Tibial artery (tissue), 4 donors: ENCODE measurements at regions not wholly inside any gene's neighbourhood (a gene's known extent, or its start where the extent isn't known, plus 50 kb on each side); places are given as distances from the start of the nearest gene placed in this dataset.

Experiments
- DNase-seq, 2 donors: peaks; one replicate each; pipeline ENCODE4 v3.0.0-alpha.2; 2019
- H3K27ac ChIP-seq, 2 donors: fragments of 200-600 bp; sonication (generic) in 1 of 2; 1 replicate in 1 of 2; 2 replicates in 1 of 2; pipeline ENCODE4 v1.5.1; 2018 to 2019; ENCODE audit warnings: mild to moderate bottlenecking in 1 of 2
- H3K27me3 ChIP-seq, 2 donors: fragments of 200-600 bp; sonication (generic) in 1 of 2; one replicate each; pipeline versions ENCODE4 v1.5.1 to v1.6.0; 2016 to 2019
- H3K36me3 ChIP-seq, 3 donors: fragments of 200-600 bp; sonication (generic) in 2 of 3; one replicate each; pipeline ENCODE4 v1.5.1; 2016 to 2019; ENCODE audit warnings: mild to moderate bottlenecking in 2 of 3
- H3K4me1 ChIP-seq, 4 donors: fragments of 200-600 bp; sonication (generic) in 2 of 4; 1 replicate in 3 of 4; 2 replicates in 1 of 4; pipeline ENCODE4 v1.5.1; 2016 to 2019
- H3K4me3 ChIP-seq, 2 donors: fragments of 200-600 bp; sonication (generic) in 1 of 2; 1 replicate in 1 of 2; 2 replicates in 1 of 2; pipeline ENCODE4 v1.5.1; 2018 to 2019; ENCODE audit warnings: mild to moderate bottlenecking in 2 of 2
- H3K9me3 ChIP-seq, 3 donors: fragments of 200-600 bp; sonication (generic) in 1 of 3; one replicate each; pipeline ENCODE4 v1.5.1; 2016 to 2019
- CTCF ChIP-seq, 2 experiments: fragments of 200-600 bp in 1 of 2; fragments of 450-650 bp in 1 of 2; IDR thresholded peaks; one replicate each; pipeline ENCODE4 v1.5.1; 2017 to 2019; ENCODE audit warnings: antibody characterized with exemption in 2 of 2, mild to moderate bottlenecking in 1 of 2, moderate library complexity in 1 of 2
- intact Hi-C: fragments of 100-400 bp; cut with DNase I; formaldehyde crosslinking; loops from one replicate; pipeline ENCODE4 v1.15.0; 2023; ENCODE audit warnings: low total_unique reads

GRCh38 chr1:5571438-5571837, 420.8 kb downstream of the NPHP4 start:
- TF ChIP-seq CTCF (IDR thresholded peaks at IDR 0.05), result no peak
- H3K9me3 ChIP-seq, result no peaks in the 10 kb centered on the region
- intact Hi-C loops, result no loop called here
- no peak for DNase-seq
- H3K27me3 ChIP-seq, result peaks cover 0 to 3% of the 10 kb centered on the region in 2 donors
- no peak overlapping the region for H3K4me3 ChIP-seq
- H3K36me3 ChIP-seq, result no peaks in the 10 kb centered on the region
- H3K27ac ChIP-seq, result no peak overlapping the region
- no peaks in the 10 kb centered on the region for H3K4me1 ChIP-seq

GRCh38 chr1:5570931-5571330, 421.3 kb downstream of the NPHP4 start:
- H3K27me3 ChIP-seq, result peaks cover 0 to 6% of the 10 kb centered on the region in 2 donors
- DNase-seq, result no peak
- intact Hi-C loops, result no loop called here

GRCh38 chr1:5568321-5568720, 423.9 kb downstream of the NPHP4 start:
- intact Hi-C loops, result no loop called here
- Histone ChIP-seq H3K4me1 (no peaks in the 10 kb centered on the region), H3K9me3 (no peaks in the 10 kb centered on the region), H3K4me3 (no peak overlapping the region), H3K36me3 (no peaks in the 10 kb centered on the region), H3K27me3 (peaks cover 0 to 12% of the 10 kb centered on the region in 2 donors), H3K27ac (no peak overlapping the region)
- no peak for TF ChIP-seq CTCF (IDR thresholded peaks at IDR 0.05)
- no peak for DNase-seq

More at GRCh38 chr1:5570931-5571330, 421.3 kb downstream of the NPHP4 start:
- Histone ChIP-seq H3K27ac (no peak overlapping the region), H3K9me3 (no peaks in the 10 kb centered on the region), H3K4me1 (no peaks in the 10 kb centered on the region), H3K4me3 (no peak overlapping the region), H3K36me3 (no peaks in the 10 kb centered on the region)
- TF ChIP-seq CTCF (IDR thresholded peaks at IDR 0.05), result no peak

GRCh38 chr1:5567839-5568238, 424.4 kb downstream of the NPHP4 start:
- no peak overlapping the region for H3K4me3 ChIP-seq
- H3K27ac ChIP-seq, result no peak overlapping the region
- intact Hi-C loops, result no loop called here
- H3K27me3 ChIP-seq, result peaks cover 0 to 10% of the 10 kb centered on the region in 2 donors
- no peak for TF ChIP-seq CTCF (IDR thresholded peaks at IDR 0.05)
- H3K9me3 ChIP-seq, result no peaks in the 10 kb centered on the region
- no peak for DNase-seq
- no peaks in the 10 kb centered on the region for H3K4me1 ChIP-seq
- H3K36me3 ChIP-seq, result no peaks in the 10 kb centered on the region

- intact Hi-C loops, result no loop called here
- no peak for TF ChIP-seq CTCF (IDR thresholded peaks at IDR 0.05)
- Histone ChIP-seq H3K9me3 (no peaks in the 10 kb centered on the region), H3K36me3 (no peaks in the 10 kb centered on the region), H3K27me3 (peaks cover 0 to 10% of the 10 kb centered on the region in 2 donors), H3K4me1 (no peaks in the 10 kb centered on the region), H3K4me3 (no peak overlapping the region), H3K27ac (no peak overlapping the region)
- DNase-seq, result no peak
These were observed 425.3 kb downstream of the NPHP4 start for GRCh38 chr1:5566924-5567323.
